Ovary (tissue), 7 donors: ENCODE measurements at regions not wholly inside any gene's neighbourhood (a gene's known extent, or its start where the extent isn't known, plus 50 kb on each side); places are given as distances from the start of the nearest gene placed in this dataset.

Experiments used
- DNase-seq, 5 donors: peaks; one replicate each; pipeline ENCODE4 v3.0.0-alpha.2; 2019 to 2020
- H3K27ac ChIP-seq, 2 donors: fragments of 200-600 bp; one replicate each; pipeline versions ENCODE4 v1.5.1 to v1.8.0; 2019 to 2022
- H3K27me3 ChIP-seq: fragments of 200-600 bp; one replicate; pipeline ENCODE4 v1.8.0; 2022
- H3K36me3 ChIP-seq: fragments of 200-600 bp; sonication (generic); one replicate; pipeline ENCODE4 v1.5.1; 2019
- H3K4me1 ChIP-seq: one replicate; pipeline ENCODE4 v1.8.1; 2013; ENCODE audit warnings: mild to moderate bottlenecking, moderate library complexity; ENCODE audit not compliant: insufficient read depth
- H3K4me3 ChIP-seq: fragments of 200-600 bp; sonication (generic); one replicate; pipeline ENCODE4 v1.5.1; 2017
- H3K9me3 ChIP-seq, 2 donors: fragments of 200-600 bp in 1 of 2; sonication (generic) in 1 of 2; one replicate each; pipeline versions ENCODE4 v1.5.1 to v1.8.1; 2013 to 2019; ENCODE audit warnings: mild to moderate bottlenecking in 1 of 2, moderate library complexity in 1 of 2
- EP300 ChIP-seq: sonication (generic); formaldehyde crosslinking; IDR thresholded peaks from one replicate; pipeline ENCODE4 v1.6.1; 2017; ENCODE audit warnings: antibody characterized with exemption
- POLR2A ChIP-seq: fragments of 450-650 bp; IDR thresholded peaks from one replicate; pipeline ENCODE4 v1.6.1; 2017; ENCODE audit warnings: antibody characterized with exemption, mild to moderate bottlenecking, moderate library complexity
- WGBS, 3 donors: extraction: QIAGEN DNeasy Blood & Tissue Kit in 1 of 3; methylation state at CpG; one replicate each; pipeline versions ENCODE4 v1.1.5 to v1.1.7; 2013 to 2017; 5-methylcytosine and 5-hydroxymethylcytosine counted together
- intact Hi-C, 4 donors: fragments of 100-400 bp; cut with DNase I; formaldehyde crosslinking; loops; one replicate each; pipeline versions ENCODE4 v1.11.0 to v1.15.1; 2022 to 2023
- TF ChIP-seq, protein P1 (sequence below), 3 donors: fragments of 450-650 bp in 2 of 3; fragments of 200-600 bp in 1 of 3; IDR thresholded peaks; one replicate each; pipeline versions ENCODE4 v1.5.1 to v1.8.0; 2016 to 2022; ENCODE audit warnings: antibody characterized with exemption in 3 of 3, mild to moderate bottlenecking in 1 of 3
- donor health status: DM: no; HTN: no; CAD: no; lungs with moderate emphysema.
- donor health status: DM: no; HTN: no; CAD: no.
- donor health status: Bipolar disorder and iron deficiency.
- donor health status: DM: no; HTN: no; CAD: no.
- donor health status: DM: yes; HTN: yes; CAD: no.

- intact Hi-C loops, result no loop called here
- TF ChIP-seq POLR2A (no peak), EP300 (no peak)
- TF ChIP-seq, protein P1, sequence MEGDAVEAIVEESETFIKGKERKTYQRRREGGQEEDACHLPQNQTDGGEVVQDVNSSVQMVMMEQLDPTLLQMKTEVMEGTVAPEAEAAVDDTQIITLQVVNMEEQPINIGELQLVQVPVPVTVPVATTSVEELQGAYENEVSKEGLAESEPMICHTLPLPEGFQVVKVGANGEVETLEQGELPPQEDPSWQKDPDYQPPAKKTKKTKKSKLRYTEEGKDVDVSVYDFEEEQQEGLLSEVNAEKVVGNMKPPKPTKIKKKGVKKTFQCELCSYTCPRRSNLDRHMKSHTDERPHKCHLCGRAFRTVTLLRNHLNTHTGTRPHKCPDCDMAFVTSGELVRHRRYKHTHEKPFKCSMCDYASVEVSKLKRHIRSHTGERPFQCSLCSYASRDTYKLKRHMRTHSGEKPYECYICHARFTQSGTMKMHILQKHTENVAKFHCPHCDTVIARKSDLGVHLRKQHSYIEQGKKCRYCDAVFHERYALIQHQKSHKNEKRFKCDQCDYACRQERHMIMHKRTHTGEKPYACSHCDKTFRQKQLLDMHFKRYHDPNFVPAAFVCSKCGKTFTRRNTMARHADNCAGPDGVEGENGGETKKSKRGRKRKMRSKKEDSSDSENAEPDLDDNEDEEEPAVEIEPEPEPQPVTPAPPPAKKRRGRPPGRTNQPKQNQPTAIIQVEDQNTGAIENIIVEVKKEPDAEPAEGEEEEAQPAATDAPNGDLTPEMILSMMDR (IDR thresholded peaks at IDR 0.05), result no peak
- no peak for DNase-seq
- no peaks in the 10 kb centered on the region for H3K27me3 ChIP-seq
- H3K9me3 ChIP-seq, result no peaks in the 10 kb centered on the region
- WGBS, 3 donors, result 27 to 40% (median 32%) methylated on average over 6 of the region's 6 CpGs
- H3K27ac ChIP-seq, result no peak overlapping the region
- H3K36me3 ChIP-seq, result no peaks in the 10 kb centered on the region
- no peaks in the 10 kb centered on the region for H3K4me1 ChIP-seq
- no peak overlapping the region for H3K4me3 ChIP-seq
Measured at GRCh38 chr5:104611135-104611767, 1048.7 kb upstream of the NUDT12 start.

GRCh38 chr5:104606258-104606829 lies 1043.8 kb upstream of the NUDT12 start:
- WGBS, 3 donors, result 76 to 85% (median 77%) methylated on average over 5 of the region's 5 CpGs
- no peaks in the 10 kb centered on the region for H3K9me3 ChIP-seq
- no peak overlapping the region for H3K4me3 ChIP-seq
- H3K36me3 ChIP-seq, result no peaks in the 10 kb centered on the region
- no peak for DNase-seq
- TF ChIP-seq, protein P1 (IDR thresholded peaks at IDR 0.05), result no peak
- TF ChIP-seq EP300, result no peak
- no peak for TF ChIP-seq POLR2A
- H3K4me1 ChIP-seq, result no peaks in the 10 kb centered on the region
- H3K27ac ChIP-seq, result no peak overlapping the region
- H3K27me3 ChIP-seq, result no peaks in the 10 kb centered on the region
- intact Hi-C loops, result no loop called here

DNA sequence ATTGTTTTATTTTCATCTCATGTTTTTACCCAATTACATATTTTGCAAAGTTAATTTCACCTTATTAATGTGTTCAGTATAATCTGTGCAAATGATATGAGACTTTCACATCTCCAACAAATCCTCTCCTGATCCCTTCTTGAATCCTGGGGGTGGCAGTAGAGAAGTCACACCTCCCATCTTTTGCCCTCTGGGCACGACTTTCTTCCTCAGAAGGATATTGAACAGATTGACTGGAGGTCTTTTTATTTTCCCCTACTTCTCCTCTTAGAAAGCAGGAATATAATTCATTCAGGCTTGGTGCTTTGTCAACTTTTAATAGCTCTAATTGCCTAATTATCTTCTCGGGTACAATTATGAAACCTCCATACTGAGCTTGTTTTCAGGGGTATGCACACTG lies 1037.1 kb upstream of the NUDT12 start:
- Histone ChIP-seq H3K27ac (no peak overlapping the region), H3K9me3 (no peaks in the 10 kb centered on the region), H3K4me1 (no peaks in the 10 kb centered on the region), H3K27me3 (no peaks in the 10 kb centered on the region), H3K4me3 (no peak overlapping the region), H3K36me3 (no peaks in the 10 kb centered on the region)
- TF ChIP-seq, protein P1 (IDR thresholded peaks at IDR 0.05), result no peak
- TF ChIP-seq EP300 (no peak), POLR2A (no peak)
- intact Hi-C loops, result no loop called here
- 74 to 78% (median 77%) methylated on average over 2 of the region's 2 CpGs for WGBS, 3 donors
- no peak for DNase-seq

GRCh38 chr5:104598285-104598684 lies 1035.7 kb upstream of the NUDT12 start:
- no peaks in the 10 kb centered on the region for H3K27me3 ChIP-seq
- H3K9me3 ChIP-seq, result no peaks in the 10 kb centered on the region
- H3K4me1 ChIP-seq, result no peaks in the 10 kb centered on the region
- H3K4me3 ChIP-seq, result no peak overlapping the region
- TF ChIP-seq POLR2A, result no peak
- TF ChIP-seq, protein P1 (IDR thresholded peaks at IDR 0.05), result no peak
- TF ChIP-seq EP300, result no peak
- H3K27ac ChIP-seq, result no peak overlapping the region
- intact Hi-C loops, result no loop called here
- WGBS, 3 donors, result 0 to 5% (median 0%) methylated on average over 1 of the region's 1 CpG
- no peaks in the 10 kb centered on the region for H3K36me3 ChIP-seq
- DNase-seq, result no peak
